ENCODE measurements at regions not wholly inside any gene's neighbourhood (a gene's known extent, or its start where the extent isn't known, plus 50 kb on each side); places are given as distances from the start of the nearest gene placed in this dataset.

DNA sequence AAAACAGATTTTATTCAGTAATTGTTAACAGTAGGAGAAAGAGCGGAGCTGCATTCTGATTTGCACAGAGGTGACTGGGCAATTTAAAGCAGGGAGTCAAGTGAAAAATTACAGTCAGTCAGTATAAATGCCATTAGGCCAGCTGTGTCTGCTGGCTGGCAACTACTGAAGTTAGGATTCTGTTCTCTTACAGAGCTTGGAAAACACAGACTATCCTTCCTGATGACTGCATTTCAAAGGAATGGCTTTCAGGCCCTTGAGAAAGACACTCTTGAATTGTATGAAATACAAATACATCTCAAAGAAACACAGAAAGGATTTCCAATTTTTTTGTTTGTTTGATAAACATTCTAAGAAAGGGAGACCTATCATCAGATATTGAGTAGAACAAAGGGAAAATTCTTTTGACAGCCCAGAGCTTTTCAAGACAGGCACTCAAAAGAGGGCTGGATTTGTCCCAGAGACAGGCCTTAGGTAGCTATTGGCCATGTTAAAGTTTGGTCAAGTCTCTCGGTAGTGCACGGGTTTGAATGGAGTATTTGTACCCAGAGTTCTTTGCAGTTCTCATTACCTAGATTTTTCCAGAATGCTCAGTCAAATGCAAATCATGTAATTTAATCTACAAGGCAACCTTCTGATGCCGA lies 551.2 kb upstream of the CCDC54 start:
- TF ChIP-seq, protein P1, sequence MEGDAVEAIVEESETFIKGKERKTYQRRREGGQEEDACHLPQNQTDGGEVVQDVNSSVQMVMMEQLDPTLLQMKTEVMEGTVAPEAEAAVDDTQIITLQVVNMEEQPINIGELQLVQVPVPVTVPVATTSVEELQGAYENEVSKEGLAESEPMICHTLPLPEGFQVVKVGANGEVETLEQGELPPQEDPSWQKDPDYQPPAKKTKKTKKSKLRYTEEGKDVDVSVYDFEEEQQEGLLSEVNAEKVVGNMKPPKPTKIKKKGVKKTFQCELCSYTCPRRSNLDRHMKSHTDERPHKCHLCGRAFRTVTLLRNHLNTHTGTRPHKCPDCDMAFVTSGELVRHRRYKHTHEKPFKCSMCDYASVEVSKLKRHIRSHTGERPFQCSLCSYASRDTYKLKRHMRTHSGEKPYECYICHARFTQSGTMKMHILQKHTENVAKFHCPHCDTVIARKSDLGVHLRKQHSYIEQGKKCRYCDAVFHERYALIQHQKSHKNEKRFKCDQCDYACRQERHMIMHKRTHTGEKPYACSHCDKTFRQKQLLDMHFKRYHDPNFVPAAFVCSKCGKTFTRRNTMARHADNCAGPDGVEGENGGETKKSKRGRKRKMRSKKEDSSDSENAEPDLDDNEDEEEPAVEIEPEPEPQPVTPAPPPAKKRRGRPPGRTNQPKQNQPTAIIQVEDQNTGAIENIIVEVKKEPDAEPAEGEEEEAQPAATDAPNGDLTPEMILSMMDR (IDR thresholded peaks at IDR 0.05) = no peak
- TF ChIP-seq POLR2A (IDR thresholded peaks at IDR 0.05; ENCODE audit: low read depth) (no peak), POLR2AphosphoS5 (IDR thresholded peaks at IDR 0.05) (no peak)

Data from esophagus muscularis mucosa (tissue), 3 donors.